A673 (cell line): ENCODE measurements at regions not wholly inside any gene's neighbourhood (a gene's known extent, or its start where the extent isn't known, plus 50 kb on each side); places are given as distances from the start of the nearest gene placed in this dataset.

Experiments
- CTCF ChIP-seq: fragments of 300-800, 200-600 bp; sonication (generic); conservative IDR thresholded peaks from 2 replicates; pipeline ENCODE4 v1.5.1; 2017; ENCODE audit warnings: low read depth, mild to moderate bottlenecking, antibody characterized with exemption, low read length, moderate library complexity, mixed read lengths
- EZH2 ChIP-seq: fragments of 200-600 bp; sonication (generic); IDR thresholded peaks from 2 replicates; pipeline ENCODE4 v1.6.1; 2017; ENCODE audit warnings: borderline replicate concordance, low read depth, mild to moderate bottlenecking, mixed read lengths, antibody characterized with exemption, low read length; ENCODE audit not compliant: poor library complexity, severe bottlenecking

- TF ChIP-seq CTCF, result no peak
- TF ChIP-seq EZH2, result no peak
Observed at GRCh38 chr5:130286971-130287370, 382.7 kb downstream of the CHSY3 start.
